ENCODE measurements at regions not wholly inside any gene's neighbourhood (a gene's known extent, or its start where the extent isn't known, plus 50 kb on each side); places are given as distances from the start of the nearest gene placed in this dataset.

DNA sequence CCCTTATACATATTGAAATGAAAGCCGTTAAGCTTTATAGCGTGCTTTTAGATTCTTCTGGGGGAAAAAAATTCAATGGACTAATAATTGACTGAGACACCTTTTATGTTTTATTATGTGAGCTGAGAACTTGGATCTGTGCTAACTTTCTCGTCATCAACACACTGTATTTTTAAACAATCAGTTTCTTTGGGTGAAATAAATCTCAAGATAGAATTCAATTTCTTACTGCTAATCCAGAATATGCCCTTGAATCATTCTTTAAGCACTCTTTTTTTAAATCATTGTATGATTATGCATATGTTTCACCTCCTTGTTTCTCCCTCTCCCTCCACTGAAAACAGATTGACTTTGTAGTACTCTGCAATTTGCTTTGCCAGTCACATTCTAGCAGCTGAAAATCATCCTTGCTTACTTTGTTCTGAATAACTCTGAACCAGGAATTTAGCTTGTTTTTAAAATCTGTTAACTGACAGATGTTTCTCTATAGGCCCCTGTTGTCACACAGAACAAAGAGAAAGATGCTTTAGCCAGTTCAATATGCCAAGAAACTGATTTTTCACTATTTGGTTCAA lies 81.5 kb downstream of the SLIT2 start:
- no peak overlapping the region for H3K4me3 ChIP-seq (ENCODE audit: low read depth, low read length)
- TF ChIP-seq, protein P1, sequence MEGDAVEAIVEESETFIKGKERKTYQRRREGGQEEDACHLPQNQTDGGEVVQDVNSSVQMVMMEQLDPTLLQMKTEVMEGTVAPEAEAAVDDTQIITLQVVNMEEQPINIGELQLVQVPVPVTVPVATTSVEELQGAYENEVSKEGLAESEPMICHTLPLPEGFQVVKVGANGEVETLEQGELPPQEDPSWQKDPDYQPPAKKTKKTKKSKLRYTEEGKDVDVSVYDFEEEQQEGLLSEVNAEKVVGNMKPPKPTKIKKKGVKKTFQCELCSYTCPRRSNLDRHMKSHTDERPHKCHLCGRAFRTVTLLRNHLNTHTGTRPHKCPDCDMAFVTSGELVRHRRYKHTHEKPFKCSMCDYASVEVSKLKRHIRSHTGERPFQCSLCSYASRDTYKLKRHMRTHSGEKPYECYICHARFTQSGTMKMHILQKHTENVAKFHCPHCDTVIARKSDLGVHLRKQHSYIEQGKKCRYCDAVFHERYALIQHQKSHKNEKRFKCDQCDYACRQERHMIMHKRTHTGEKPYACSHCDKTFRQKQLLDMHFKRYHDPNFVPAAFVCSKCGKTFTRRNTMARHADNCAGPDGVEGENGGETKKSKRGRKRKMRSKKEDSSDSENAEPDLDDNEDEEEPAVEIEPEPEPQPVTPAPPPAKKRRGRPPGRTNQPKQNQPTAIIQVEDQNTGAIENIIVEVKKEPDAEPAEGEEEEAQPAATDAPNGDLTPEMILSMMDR (IDR thresholded peaks at IDR 0.05; ENCODE audit: low read depth, low read length, missing control alignments): no peak
- no peak for DNase-seq (ENCODE audit: low read depth)

- H3K4me3 ChIP-seq (ENCODE audit: low read depth, low read length): no peak overlapping the region
- TF ChIP-seq, protein P1 (IDR thresholded peaks at IDR 0.05; ENCODE audit: low read depth, low read length, missing control alignments): no peak
- no peak for DNase-seq (ENCODE audit: low read depth)
Observed at GRCh38 chr4:20337261-20337664, 85.6 kb downstream of the SLIT2 start.

DNA sequence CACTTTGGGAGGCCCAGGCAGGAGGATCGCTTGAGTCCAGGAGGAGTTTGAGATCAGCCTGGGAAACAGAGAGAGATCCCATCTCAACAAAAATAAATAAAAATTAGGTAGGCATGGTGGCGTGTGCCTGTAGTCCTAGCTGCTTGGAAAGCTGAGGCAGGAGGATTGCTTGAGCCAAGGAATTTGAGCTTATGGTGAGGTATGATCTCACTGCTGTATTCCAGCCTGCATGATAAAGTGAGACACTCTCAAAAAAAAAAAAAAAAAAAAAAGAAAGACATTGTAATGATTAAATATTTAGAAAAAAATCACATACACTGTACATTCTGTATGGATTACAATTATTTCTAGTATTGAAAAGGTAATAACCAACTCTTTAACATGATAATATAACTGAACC lies 87.1 kb downstream of the SLIT2 start:
- no peak overlapping the region for H3K4me3 ChIP-seq (ENCODE audit: low read depth, low read length)
- TF ChIP-seq, protein P1 (IDR thresholded peaks at IDR 0.05; ENCODE audit: low read depth, low read length, missing control alignments): no peak
- no peak for DNase-seq (ENCODE audit: low read depth)

GRCh38 chr4:20341134-20341738 lies 89.5 kb downstream of the SLIT2 start:
- TF ChIP-seq, protein P1 (IDR thresholded peaks at IDR 0.05; ENCODE audit: low read depth, low read length, missing control alignments): no peak
- DNase-seq (ENCODE audit: low read depth): no peak
- no peak overlapping the region for H3K4me3 ChIP-seq (ENCODE audit: low read depth, low read length)

GRCh38 chr4:20347531-20347930 lies 95.8 kb downstream of the SLIT2 start:
- no peak for DNase-seq (ENCODE audit: low read depth)
- TF ChIP-seq, protein P1 (IDR thresholded peaks at IDR 0.05; ENCODE audit: low read depth, low read length, missing control alignments): no peak

GRCh38 chr4:20348411-20348810 lies 96.7 kb downstream of the SLIT2 start:
- DNase-seq (ENCODE audit: low read depth): no peak

More at GRCh38 chr4:20347531-20347930, 95.8 kb downstream of the SLIT2 start:
- no peak overlapping the region for H3K4me3 ChIP-seq (ENCODE audit: low read depth, low read length)

More at GRCh38 chr4:20348411-20348810, 96.7 kb downstream of the SLIT2 start:
- no peak overlapping the region for H3K4me3 ChIP-seq (ENCODE audit: low read depth, low read length)
- TF ChIP-seq, protein P1 (IDR thresholded peaks at IDR 0.05; ENCODE audit: low read depth, low read length, missing control alignments): no peak

All from GM12864 (cell line).